Caki2 (cell line): ENCODE measurements at regions not wholly inside any gene's neighbourhood (a gene's known extent, or its start where the extent isn't known, plus 50 kb on each side); places are given as distances from the start of the nearest gene placed in this dataset.

ENCODE experiments used
- DNase-seq: peaks from one replicate; pipeline ENCODE4 v3.0.0-alpha.2; 2015; ENCODE audit warnings: low read depth
- in situ Hi-C: cut with HindIII; loops from 2 replicates; pipeline ENCODE4 v1.10.0; 2016; ENCODE audit warnings: low sequenced_read_pairs, low pct_unique_long_range_greater_than_20kb, mixed read lengths

- DNase-seq = no peak
- in situ Hi-C loops = no loop called here
These were observed 305.9 kb upstream of the USP25 start for GRCh38 chr21:15423676-15424445.

- no peak for DNase-seq
- in situ Hi-C loops = no loop called here
These were observed 304.7 kb upstream of the USP25 start for GRCh38 chr21:15425049-15425448.

GRCh38 chr21:15430023-15430422 lies 299.8 kb upstream of the USP25 start:
- DNase-seq = no peak
- in situ Hi-C loops = no loop called here

- in situ Hi-C loops = no loop called here
- no peak for DNase-seq
These were observed 299.2 kb upstream of the USP25 start for GRCh38 chr21:15430577-15430976.

GRCh38 chr21:15431053-15431452 lies 298.7 kb upstream of the USP25 start:
- in situ Hi-C loops = no loop called here
- DNase-seq = no peak

- in situ Hi-C loops = no loop called here
- no peak for DNase-seq
These were observed 296.7 kb upstream of the USP25 start for GRCh38 chr21:15433091-15433490.

GRCh38 chr21:15434163-15434905 lies 295.4 kb upstream of the USP25 start:
- in situ Hi-C loops = no loop called here

GRCh38 chr21:15436031-15436430 lies 293.8 kb upstream of the USP25 start:
- in situ Hi-C loops = no loop called here
- no peak for DNase-seq

More at GRCh38 chr21:15434163-15434905, 295.4 kb upstream of the USP25 start:
- no peak for DNase-seq

- peak; percentile 27 for DNase-seq
- in situ Hi-C loops = no loop called here
These were observed 291.9 kb upstream of the USP25 start for GRCh38 chr21:15437883-15438282.

- in situ Hi-C loops = no loop called here
- DNase-seq = no peak
These were observed 290.1 kb upstream of the USP25 start for GRCh38 chr21:15439726-15440125.

GRCh38 chr21:15441060-15441493 lies 288.7 kb upstream of the USP25 start:
- in situ Hi-C loops = no loop called here
- peak; percentile 17 for DNase-seq

- no peak for DNase-seq
- in situ Hi-C loops = no loop called here
These were observed 287.8 kb upstream of the USP25 start for GRCh38 chr21:15441992-15442391.

- in situ Hi-C loops = no loop called here
- DNase-seq = peak; percentile 38
These were observed 286.9 kb upstream of the USP25 start for GRCh38 chr21:15442743-15443469.

- no peak for DNase-seq
- in situ Hi-C loops = no loop called here
These were observed 286.1 kb upstream of the USP25 start for GRCh38 chr21:15443740-15444117.

- peak; percentile 92 for DNase-seq
These were observed 285.4 kb upstream of the USP25 start for GRCh38 chr21:15444118-15444960.

GRCh38 chr21:15445327-15445726 lies 284.5 kb upstream of the USP25 start:
- no peak for DNase-seq

More at GRCh38 chr21:15444118-15444960, 285.4 kb upstream of the USP25 start:
- in situ Hi-C loops = no loop called here

GRCh38 chr21:15446223-15446622 lies 283.6 kb upstream of the USP25 start:
- no peak for DNase-seq
- in situ Hi-C loops = no loop called here

More at GRCh38 chr21:15445327-15445726, 284.5 kb upstream of the USP25 start:
- in situ Hi-C loops = no loop called here

GRCh38 chr21:15449556-15449955 lies 280.2 kb upstream of the USP25 start:
- DNase-seq = no peak
- in situ Hi-C loops = no loop called here
